ENCODE measurements at regions not wholly inside any gene's neighbourhood (a gene's known extent, or its start where the extent isn't known, plus 50 kb on each side); places are given as distances from the start of the nearest gene placed in this dataset.

DNA sequence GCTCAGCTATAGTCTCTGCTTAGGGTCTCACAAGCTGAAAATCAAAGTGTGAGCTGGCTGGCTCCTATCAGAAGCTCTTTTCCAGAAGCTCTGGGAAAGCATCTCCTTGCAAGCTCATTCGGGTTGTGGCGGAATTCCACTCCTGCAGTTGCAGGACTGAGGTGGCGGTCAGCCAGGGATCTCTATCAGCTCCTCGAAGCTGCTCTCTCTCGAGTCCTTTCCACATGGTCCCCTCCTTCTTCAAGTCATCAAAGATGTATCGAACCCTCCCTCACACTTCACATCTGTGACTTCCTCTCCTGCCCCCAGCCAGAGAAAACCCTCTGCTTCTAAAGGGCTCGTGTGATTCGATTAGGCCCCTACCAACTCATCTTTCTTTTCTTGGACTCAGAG is 141.7 kb downstream of the ZFP36L2 start:
- POLR2A ChIA-PET: no interaction called here

DNA sequence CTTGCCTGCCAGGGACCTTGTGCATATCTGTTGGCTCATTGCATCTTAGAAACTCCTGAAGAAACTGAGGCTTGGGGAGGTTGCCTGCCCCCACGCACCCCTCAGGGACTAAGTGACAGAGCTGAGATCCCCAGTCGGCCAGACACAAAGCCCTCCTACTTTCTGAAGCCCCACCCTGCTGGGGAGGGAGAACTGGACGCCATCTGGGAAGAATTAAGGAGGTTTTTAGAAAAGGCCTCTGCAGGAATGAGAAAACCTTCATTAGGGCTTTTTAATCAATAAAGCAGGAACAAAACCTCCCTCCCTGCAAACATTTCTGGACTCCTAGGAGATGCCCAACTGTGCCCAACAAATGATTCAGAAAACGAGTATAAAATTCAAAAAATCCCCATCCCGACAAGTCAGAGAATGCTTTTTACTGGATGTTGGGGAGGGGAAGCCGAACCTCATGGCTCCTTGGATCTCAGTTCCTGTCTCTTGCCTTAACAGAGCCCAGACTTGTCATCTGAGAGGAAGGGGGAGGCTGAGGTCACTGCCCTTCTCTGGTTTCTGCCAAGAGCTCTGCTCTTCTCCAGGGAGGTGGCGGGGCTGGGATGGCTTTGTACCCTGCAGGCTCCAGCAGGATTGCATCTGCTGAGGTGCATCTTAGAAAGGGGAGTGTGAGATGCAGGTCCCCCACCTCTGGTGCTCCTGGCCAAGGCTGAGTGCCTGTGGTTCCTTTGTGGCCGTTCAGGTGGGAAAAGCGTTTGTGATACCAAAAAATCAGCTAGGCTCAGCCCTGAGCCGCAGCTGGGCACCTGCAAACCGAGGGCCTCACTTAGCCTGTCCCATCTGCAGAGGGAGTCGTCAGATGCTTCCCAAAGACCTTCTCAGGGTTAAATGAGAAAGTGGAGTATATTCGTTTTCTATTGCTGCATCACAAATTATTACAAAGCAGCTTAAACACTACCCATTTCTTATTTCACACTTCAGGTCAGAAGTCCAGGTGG is 142.4 kb downstream of the ZFP36L2 start:
- intact Hi-C loops (cut with micrococcal nuclease; ENCODE audit: unreplicated experiment) (no loop called here), in situ Hi-C loops (cut with HindIII; ENCODE audit: low pct_unique_long_range_greater_than_20kb, low sequenced_read_pairs) (no loop called here)
- CTCF ChIA-PET: no interaction called here
- Histone ChIP-seq H3K27ac (ENCODE audit: low read length) (0 out of 2 replicates have a peak overlapping the region, but pooled peaks have one; percentile 24), H3K36me3 (ENCODE audit: control insufficient read depth, insufficient read depth, low read length) (no peaks in the 10 kb centered on the region), H3K4me3 (ENCODE audit: low read depth in 2 of 2, low read length in 2 of 2) (no peak overlapping the region), H3K9me3 (ENCODE audit: control insufficient read depth, insufficient read depth, low read depth, low read length) (no peaks in the 10 kb centered on the region), H3K27me3 (ENCODE audit: control insufficient read depth, insufficient read depth, low read length) (no peaks in the 10 kb centered on the region), H3K4me1 (ENCODE audit: control insufficient read depth, insufficient read depth, low read length) (peaks cover 42% of the 10 kb centered on the region)
- BruUV-seq (replicated peaks): no TSS peak
- TF ChIP-seq TCF7L2 (IDR thresholded peaks at IDR 0.05; ENCODE audit: low read depth, low read length) (no peak), SIN3A (IDR thresholded peaks at IDR 0.05; ENCODE audit: borderline replicate concordance, insufficient read depth, low read depth, low read length) (no peak), POLR2AphosphoS5 (IDR thresholded peaks at IDR 0.05; ENCODE audit: low read depth, low read length) (no peak)
- TF ChIP-seq, protein P1, sequence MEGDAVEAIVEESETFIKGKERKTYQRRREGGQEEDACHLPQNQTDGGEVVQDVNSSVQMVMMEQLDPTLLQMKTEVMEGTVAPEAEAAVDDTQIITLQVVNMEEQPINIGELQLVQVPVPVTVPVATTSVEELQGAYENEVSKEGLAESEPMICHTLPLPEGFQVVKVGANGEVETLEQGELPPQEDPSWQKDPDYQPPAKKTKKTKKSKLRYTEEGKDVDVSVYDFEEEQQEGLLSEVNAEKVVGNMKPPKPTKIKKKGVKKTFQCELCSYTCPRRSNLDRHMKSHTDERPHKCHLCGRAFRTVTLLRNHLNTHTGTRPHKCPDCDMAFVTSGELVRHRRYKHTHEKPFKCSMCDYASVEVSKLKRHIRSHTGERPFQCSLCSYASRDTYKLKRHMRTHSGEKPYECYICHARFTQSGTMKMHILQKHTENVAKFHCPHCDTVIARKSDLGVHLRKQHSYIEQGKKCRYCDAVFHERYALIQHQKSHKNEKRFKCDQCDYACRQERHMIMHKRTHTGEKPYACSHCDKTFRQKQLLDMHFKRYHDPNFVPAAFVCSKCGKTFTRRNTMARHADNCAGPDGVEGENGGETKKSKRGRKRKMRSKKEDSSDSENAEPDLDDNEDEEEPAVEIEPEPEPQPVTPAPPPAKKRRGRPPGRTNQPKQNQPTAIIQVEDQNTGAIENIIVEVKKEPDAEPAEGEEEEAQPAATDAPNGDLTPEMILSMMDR (IDR thresholded peaks at IDR 0.05): no peak
- TF ChIP-seq, protein P2, sequence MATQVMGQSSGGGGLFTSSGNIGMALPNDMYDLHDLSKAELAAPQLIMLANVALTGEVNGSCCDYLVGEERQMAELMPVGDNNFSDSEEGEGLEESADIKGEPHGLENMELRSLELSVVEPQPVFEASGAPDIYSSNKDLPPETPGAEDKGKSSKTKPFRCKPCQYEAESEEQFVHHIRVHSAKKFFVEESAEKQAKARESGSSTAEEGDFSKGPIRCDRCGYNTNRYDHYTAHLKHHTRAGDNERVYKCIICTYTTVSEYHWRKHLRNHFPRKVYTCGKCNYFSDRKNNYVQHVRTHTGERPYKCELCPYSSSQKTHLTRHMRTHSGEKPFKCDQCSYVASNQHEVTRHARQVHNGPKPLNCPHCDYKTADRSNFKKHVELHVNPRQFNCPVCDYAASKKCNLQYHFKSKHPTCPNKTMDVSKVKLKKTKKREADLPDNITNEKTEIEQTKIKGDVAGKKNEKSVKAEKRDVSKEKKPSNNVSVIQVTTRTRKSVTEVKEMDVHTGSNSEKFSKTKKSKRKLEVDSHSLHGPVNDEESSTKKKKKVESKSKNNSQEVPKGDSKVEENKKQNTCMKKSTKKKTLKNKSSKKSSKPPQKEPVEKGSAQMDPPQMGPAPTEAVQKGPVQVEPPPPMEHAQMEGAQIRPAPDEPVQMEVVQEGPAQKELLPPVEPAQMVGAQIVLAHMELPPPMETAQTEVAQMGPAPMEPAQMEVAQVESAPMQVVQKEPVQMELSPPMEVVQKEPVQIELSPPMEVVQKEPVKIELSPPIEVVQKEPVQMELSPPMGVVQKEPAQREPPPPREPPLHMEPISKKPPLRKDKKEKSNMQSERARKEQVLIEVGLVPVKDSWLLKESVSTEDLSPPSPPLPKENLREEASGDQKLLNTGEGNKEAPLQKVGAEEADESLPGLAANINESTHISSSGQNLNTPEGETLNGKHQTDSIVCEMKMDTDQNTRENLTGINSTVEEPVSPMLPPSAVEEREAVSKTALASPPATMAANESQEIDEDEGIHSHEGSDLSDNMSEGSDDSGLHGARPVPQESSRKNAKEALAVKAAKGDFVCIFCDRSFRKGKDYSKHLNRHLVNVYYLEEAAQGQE (IDR thresholded peaks at IDR 0.05; ENCODE audit: insufficient read depth in 1 of 2, low read depth in 2 of 2, low read length in 1 of 2): no peak
- ATAC-seq (no peak), DNase-seq (ENCODE audit: low read depth, low spot score) (no peak)
- POLR2A ChIA-PET: no interaction called here

More for the DNA sequence above, 141.7 kb downstream of the ZFP36L2 start:
- no peaks in the 10 kb centered on the region for H3K36me3 ChIP-seq (ENCODE audit: control insufficient read depth, insufficient read depth, low read length)
- no peak overlapping the region for H3K4me3 ChIP-seq (ENCODE audit: low read depth in 2 of 2, low read length in 2 of 2)
- no peak for DNase-seq (ENCODE audit: low read depth, low spot score)
- ATAC-seq: no peak
- CTCF ChIA-PET: no interaction called here
- BruUV-seq (replicated peaks): no TSS peak
- H3K9me3 ChIP-seq (ENCODE audit: control insufficient read depth, insufficient read depth, low read depth, low read length): no peaks in the 10 kb centered on the region
- in situ Hi-C loops (cut with HindIII; ENCODE audit: low pct_unique_long_range_greater_than_20kb, low sequenced_read_pairs) (no loop called here), intact Hi-C loops (cut with micrococcal nuclease; ENCODE audit: unreplicated experiment) (no loop called here)
- peaks cover 42% of the 10 kb centered on the region for H3K4me1 ChIP-seq (ENCODE audit: control insufficient read depth, insufficient read depth, low read length)
- TF ChIP-seq, protein P2 (IDR thresholded peaks at IDR 0.05; ENCODE audit: insufficient read depth in 1 of 2, low read depth in 2 of 2, low read length in 1 of 2): no peak
- TF ChIP-seq POLR2AphosphoS5 (IDR thresholded peaks at IDR 0.05; ENCODE audit: low read depth, low read length) (no peak), TCF7L2 (IDR thresholded peaks at IDR 0.05; ENCODE audit: low read depth, low read length) (no peak), SIN3A (IDR thresholded peaks at IDR 0.05; ENCODE audit: borderline replicate concordance, insufficient read depth, low read depth, low read length) (no peak)
- TF ChIP-seq, protein P1 (IDR thresholded peaks at IDR 0.05): no peak
- peak overlapping the region; percentile 67; the same call in 1 of the 2 replicates for H3K27ac ChIP-seq (ENCODE audit: low read length)
- H3K27me3 ChIP-seq (ENCODE audit: control insufficient read depth, insufficient read depth, low read length): no peaks in the 10 kb centered on the region

Data from Panc1 (cell line).